Stimulated activated memory B cell treated with anti-CD40 and anti-IgM and Interleukin-4, amounts not matched to agents 10 μg/mL and 1 μg/mL and 100 μg/mL, for 72 hours (primary cell): ENCODE measurements at regions not wholly inside any gene's neighbourhood (a gene's known extent, or its start where the extent isn't known, plus 50 kb on each side); places are given as distances from the start of the nearest gene placed in this dataset.

Experiments
- ATAC-seq: fragments of 150-1000 bp; cut with Tn5 transposase; 2 replicates; pipeline ENCODE4 v1.10.0; 2021
- H3K27ac Mint-ChIP-seq: one replicate; pipeline ENCODE4 v1.8.0; 2022; ENCODE audit warnings: mild to moderate bottlenecking, mixed read lengths
- H3K27me3 Mint-ChIP-seq: one replicate; pipeline ENCODE4 v1.8.0; 2022; ENCODE audit warnings: mixed read lengths
- H3K36me3 Mint-ChIP-seq: one replicate; pipeline ENCODE4 v1.8.0; 2022; ENCODE audit warnings: mixed read lengths
- H3K4me1 Mint-ChIP-seq: one replicate; pipeline ENCODE4 v1.8.0; 2022; ENCODE audit warnings: mixed read lengths
- H3K4me3 Mint-ChIP-seq: one replicate; pipeline ENCODE4 v1.8.0; 2022; ENCODE audit warnings: mild to moderate bottlenecking, moderate library complexity, mixed read lengths
- H3K9me3 Mint-ChIP-seq: one replicate; pipeline ENCODE4 v1.8.0; 2022; ENCODE audit warnings: mixed read lengths

- Mint-ChIP-seq H3K36me3 (no peaks in the 10 kb centered on the region), H3K9me3 (peaks cover 6% of the 10 kb centered on the region), H3K4me3 (no peak overlapping the region), H3K27me3 (no peaks in the 10 kb centered on the region), H3K4me1 (no peaks in the 10 kb centered on the region), H3K27ac (no peak overlapping the region)
- ATAC-seq: no peak
Measured at GRCh38 chr18:39550701-39551100, 1985.1 kb upstream of the CELF4 start.

- no peak for ATAC-seq
- Mint-ChIP-seq H3K4me1 (no peaks in the 10 kb centered on the region), H3K4me3 (no peak overlapping the region), H3K27me3 (no peaks in the 10 kb centered on the region), H3K27ac (no peak overlapping the region), H3K36me3 (no peaks in the 10 kb centered on the region), H3K9me3 (peaks cover 6% of the 10 kb centered on the region)
Measured at GRCh38 chr18:39549144-39549543, 1983.5 kb upstream of the CELF4 start.

GRCh38 chr18:39531659-39532058 is 1966.1 kb upstream of the CELF4 start:
- Mint-ChIP-seq H3K36me3 (no peaks in the 10 kb centered on the region), H3K4me1 (no peaks in the 10 kb centered on the region), H3K9me3 (no peaks in the 10 kb centered on the region), H3K4me3 (no peak overlapping the region), H3K27me3 (no peaks in the 10 kb centered on the region), H3K27ac (no peak overlapping the region)
- no peak for ATAC-seq

- H3K4me3 Mint-ChIP-seq: no peak overlapping the region
- H3K27me3 Mint-ChIP-seq: no peaks in the 10 kb centered on the region
- no peaks in the 10 kb centered on the region for H3K9me3 Mint-ChIP-seq
- H3K4me1 Mint-ChIP-seq: no peaks in the 10 kb centered on the region
- no peak for ATAC-seq
- no peak overlapping the region for H3K27ac Mint-ChIP-seq
- no peaks in the 10 kb centered on the region for H3K36me3 Mint-ChIP-seq
Measured at GRCh38 chr18:39529358-39529757, 1963.8 kb upstream of the CELF4 start.

GRCh38 chr18:39527465-39527864 is 1961.9 kb upstream of the CELF4 start:
- H3K27ac Mint-ChIP-seq: no peak overlapping the region
- no peak overlapping the region for H3K4me3 Mint-ChIP-seq
- no peak for ATAC-seq
- no peaks in the 10 kb centered on the region for H3K9me3 Mint-ChIP-seq
- no peaks in the 10 kb centered on the region for H3K27me3 Mint-ChIP-seq
- H3K4me1 Mint-ChIP-seq: no peaks in the 10 kb centered on the region
- H3K36me3 Mint-ChIP-seq: no peaks in the 10 kb centered on the region

GRCh38 chr18:39524370-39524769 is 1958.8 kb upstream of the CELF4 start:
- no peak overlapping the region for H3K4me3 Mint-ChIP-seq
- no peaks in the 10 kb centered on the region for H3K9me3 Mint-ChIP-seq
- H3K36me3 Mint-ChIP-seq: no peaks in the 10 kb centered on the region
- H3K4me1 Mint-ChIP-seq: no peaks in the 10 kb centered on the region
- ATAC-seq: no peak
- no peak overlapping the region for H3K27ac Mint-ChIP-seq
- no peaks in the 10 kb centered on the region for H3K27me3 Mint-ChIP-seq

GRCh38 chr18:39523281-39523680 is 1957.7 kb upstream of the CELF4 start:
- Mint-ChIP-seq H3K27me3 (no peaks in the 10 kb centered on the region), H3K27ac (no peak overlapping the region), H3K4me1 (no peaks in the 10 kb centered on the region), H3K36me3 (no peaks in the 10 kb centered on the region), H3K4me3 (no peak overlapping the region), H3K9me3 (no peaks in the 10 kb centered on the region)
- ATAC-seq: no peak

GRCh38 chr18:39521164-39521563 is 1955.6 kb upstream of the CELF4 start:
- H3K4me1 Mint-ChIP-seq: no peaks in the 10 kb centered on the region
- no peaks in the 10 kb centered on the region for H3K36me3 Mint-ChIP-seq
- H3K27me3 Mint-ChIP-seq: no peaks in the 10 kb centered on the region
- H3K9me3 Mint-ChIP-seq: no peaks in the 10 kb centered on the region
- no peak overlapping the region for H3K4me3 Mint-ChIP-seq
- no peak for ATAC-seq
- H3K27ac Mint-ChIP-seq: no peak overlapping the region

GRCh38 chr18:39519741-39520140 is 1954.1 kb upstream of the CELF4 start:
- no peaks in the 10 kb centered on the region for H3K9me3 Mint-ChIP-seq
- ATAC-seq: no peak
- H3K4me1 Mint-ChIP-seq: no peaks in the 10 kb centered on the region
- H3K4me3 Mint-ChIP-seq: no peak overlapping the region
- H3K36me3 Mint-ChIP-seq: no peaks in the 10 kb centered on the region
- H3K27me3 Mint-ChIP-seq: no peaks in the 10 kb centered on the region
- H3K27ac Mint-ChIP-seq: no peak overlapping the region

GRCh38 chr18:39515299-39515698 is 1949.7 kb upstream of the CELF4 start:
- no peak for ATAC-seq
- H3K4me3 Mint-ChIP-seq: no peak overlapping the region
- H3K9me3 Mint-ChIP-seq: peaks cover 7% of the 10 kb centered on the region
- H3K36me3 Mint-ChIP-seq: no peaks in the 10 kb centered on the region
- H3K27ac Mint-ChIP-seq: no peak overlapping the region
- no peaks in the 10 kb centered on the region for H3K27me3 Mint-ChIP-seq
- H3K4me1 Mint-ChIP-seq: no peaks in the 10 kb centered on the region

GRCh38 chr18:39513186-39513585 is 1947.6 kb upstream of the CELF4 start:
- peaks cover 8% of the 10 kb centered on the region for H3K9me3 Mint-ChIP-seq

GRCh38 chr18:39506581-39507330 is 1941.2 kb upstream of the CELF4 start:
- Mint-ChIP-seq H3K9me3 (peaks cover 8% of the 10 kb centered on the region), H3K4me3 (no peak overlapping the region), H3K36me3 (no peaks in the 10 kb centered on the region), H3K27ac (no peak overlapping the region), H3K4me1 (no peaks in the 10 kb centered on the region), H3K27me3 (no peaks in the 10 kb centered on the region)
- no peak for ATAC-seq

More at GRCh38 chr18:39513186-39513585, 1947.6 kb upstream of the CELF4 start:
- Mint-ChIP-seq H3K27ac (no peak overlapping the region), H3K36me3 (no peaks in the 10 kb centered on the region), H3K27me3 (no peaks in the 10 kb centered on the region), H3K4me3 (no peak overlapping the region), H3K4me1 (no peaks in the 10 kb centered on the region)
- no peak for ATAC-seq

GRCh38 chr18:39500306-39500705 is 1934.7 kb upstream of the CELF4 start:
- no peaks in the 10 kb centered on the region for H3K4me1 Mint-ChIP-seq
- H3K4me3 Mint-ChIP-seq: no peak overlapping the region
- H3K36me3 Mint-ChIP-seq: no peaks in the 10 kb centered on the region
- no peak for ATAC-seq
- no peaks in the 10 kb centered on the region for H3K27me3 Mint-ChIP-seq
- H3K9me3 Mint-ChIP-seq: peaks cover 3% of the 10 kb centered on the region
- H3K27ac Mint-ChIP-seq: no peak overlapping the region

- Mint-ChIP-seq H3K27me3 (no peaks in the 10 kb centered on the region), H3K9me3 (peaks cover 6% of the 10 kb centered on the region), H3K4me1 (no peaks in the 10 kb centered on the region), H3K27ac (no peak overlapping the region), H3K36me3 (no peaks in the 10 kb centered on the region), H3K4me3 (no peak overlapping the region)
- no peak for ATAC-seq
Measured at GRCh38 chr18:39497821-39498220, 1932.2 kb upstream of the CELF4 start.

- Mint-ChIP-seq H3K9me3 (peaks cover 6% of the 10 kb centered on the region), H3K4me1 (no peaks in the 10 kb centered on the region)
Measured at GRCh38 chr18:39496986-39497385, 1931.4 kb upstream of the CELF4 start.

GRCh38 chr18:39494211-39494896 is 1928.8 kb upstream of the CELF4 start:
- Mint-ChIP-seq H3K27ac (no peak overlapping the region), H3K27me3 (no peaks in the 10 kb centered on the region), H3K9me3 (peaks cover 6% of the 10 kb centered on the region), H3K36me3 (no peaks in the 10 kb centered on the region), H3K4me1 (no peaks in the 10 kb centered on the region), H3K4me3 (no peak overlapping the region)
- no peak for ATAC-seq

More at GRCh38 chr18:39496986-39497385, 1931.4 kb upstream of the CELF4 start:
- no peak overlapping the region for H3K27ac Mint-ChIP-seq
- ATAC-seq: no peak
- no peak overlapping the region for H3K4me3 Mint-ChIP-seq
- no peaks in the 10 kb centered on the region for H3K36me3 Mint-ChIP-seq
- H3K27me3 Mint-ChIP-seq: no peaks in the 10 kb centered on the region
